ENCODE measurements at regions not wholly inside any gene's neighbourhood (a gene's known extent, or its start where the extent isn't known, plus 50 kb on each side); places are given as distances from the start of the nearest gene placed in this dataset.

- Histone ChIP-seq H3K27ac (no peak overlapping the region), H3K4me3 (no peak overlapping the region)
Observed at GRCh38 chr2:193935114-193935513, 1721.9 kb upstream of the SLC39A10 start.

DNA sequence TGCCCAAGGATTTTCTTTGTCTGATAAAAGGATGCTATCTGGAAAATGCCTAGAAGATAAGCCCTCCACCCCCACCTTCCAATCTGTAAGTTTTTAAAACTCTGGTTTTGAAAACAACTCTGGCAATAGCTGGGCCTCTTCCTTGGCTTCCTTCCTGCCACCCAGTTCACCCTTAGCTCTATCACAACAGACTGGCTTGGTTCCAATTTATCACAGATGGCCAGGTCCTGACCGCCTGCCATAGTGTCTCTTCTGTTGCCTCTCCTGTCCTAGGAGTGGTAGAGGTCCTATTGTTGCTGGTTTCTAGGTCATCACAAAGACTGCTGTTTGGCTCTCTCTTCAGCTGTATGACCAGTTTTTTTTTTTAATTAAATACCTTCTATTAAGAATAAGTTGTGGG, 1727.9 kb upstream of the SLC39A10 start:
- Histone ChIP-seq H3K27ac (no peak overlapping the region), H3K4me3 (no peak overlapping the region), H3K27me3 (replicated peaks) (no peaks in the 10 kb centered on the region), H3K36me3 (no peaks in the 10 kb centered on the region), H3K9me3 (replicated peaks) (no peaks in the 10 kb centered on the region), H3K4me1 (replicated peaks) (no peaks in the 10 kb centered on the region)
- DNase-seq (ENCODE audit: low read depth in 1 of 2, low spot score in 2 of 2): no peak

More at GRCh38 chr2:193935114-193935513, 1721.9 kb upstream of the SLC39A10 start:
- no peaks in the 10 kb centered on the region for H3K27me3 ChIP-seq (replicated peaks)
- no peaks in the 10 kb centered on the region for H3K36me3 ChIP-seq
- DNase-seq (ENCODE audit: low read depth in 1 of 2, low spot score in 2 of 2): no peak
- H3K9me3 ChIP-seq (replicated peaks): no peaks in the 10 kb centered on the region
- H3K4me1 ChIP-seq (replicated peaks): no peaks in the 10 kb centered on the region

DNA sequence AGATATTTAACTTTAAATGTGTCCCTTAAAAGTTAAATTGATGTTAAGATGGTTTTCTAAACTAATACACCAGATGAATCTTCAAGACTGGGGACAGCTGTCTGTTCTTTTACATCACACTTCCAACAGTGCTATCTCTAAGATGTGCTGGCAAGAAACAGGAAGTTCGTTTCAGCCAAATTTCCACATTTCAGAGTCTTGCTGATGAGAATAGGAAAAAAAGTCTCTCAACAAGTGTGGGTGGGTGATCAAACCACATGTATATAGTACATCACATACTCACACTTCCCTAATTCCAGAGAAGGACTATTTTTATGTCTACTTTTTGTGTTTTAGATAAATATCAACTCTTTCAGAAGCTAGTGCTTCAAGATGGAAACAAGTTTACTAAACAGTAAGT, 1712.8 kb upstream of the TMEFF2 start:
- H3K4me3 ChIP-seq: no peak overlapping the region
- no peak overlapping the region for H3K27ac ChIP-seq
- H3K9me3 ChIP-seq (replicated peaks): no peaks in the 10 kb centered on the region; the same call in 1 of the 2 replicates
- no peaks in the 10 kb centered on the region for H3K36me3 ChIP-seq
- H3K4me1 ChIP-seq (replicated peaks): no peaks in the 10 kb centered on the region
- no peak for DNase-seq (ENCODE audit: low read depth in 1 of 2, low spot score in 2 of 2)
- no peaks in the 10 kb centered on the region for H3K27me3 ChIP-seq (replicated peaks)

DNA sequence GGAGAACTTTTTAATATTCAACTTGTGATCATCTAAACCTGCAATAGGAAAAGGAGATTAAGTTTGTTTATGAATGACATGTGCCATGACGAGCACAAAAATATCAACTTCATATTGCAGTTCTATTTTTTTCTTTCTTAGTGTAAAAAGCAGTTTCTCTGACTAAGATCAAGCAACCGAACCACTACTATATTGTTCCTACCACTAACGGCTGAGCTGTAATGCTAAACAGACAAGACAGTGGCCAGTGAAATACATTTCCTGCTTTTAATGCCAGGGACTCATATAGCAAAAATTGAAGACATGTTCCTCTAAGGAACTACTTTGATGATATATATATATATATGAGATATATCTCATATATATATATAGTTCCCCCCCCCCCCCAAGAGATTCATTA, 1705.6 kb upstream of the TMEFF2 start:
- H3K27ac ChIP-seq: no peak overlapping the region
- H3K9me3 ChIP-seq (replicated peaks): no peaks in the 10 kb centered on the region
- no peaks in the 10 kb centered on the region for H3K36me3 ChIP-seq
- no peak overlapping the region for H3K4me3 ChIP-seq
- DNase-seq (ENCODE audit: low read depth in 1 of 2, low spot score in 2 of 2): no peak
- no peaks in the 10 kb centered on the region for H3K27me3 ChIP-seq (replicated peaks)
- no peaks in the 10 kb centered on the region for H3K4me1 ChIP-seq (replicated peaks)

DNA sequence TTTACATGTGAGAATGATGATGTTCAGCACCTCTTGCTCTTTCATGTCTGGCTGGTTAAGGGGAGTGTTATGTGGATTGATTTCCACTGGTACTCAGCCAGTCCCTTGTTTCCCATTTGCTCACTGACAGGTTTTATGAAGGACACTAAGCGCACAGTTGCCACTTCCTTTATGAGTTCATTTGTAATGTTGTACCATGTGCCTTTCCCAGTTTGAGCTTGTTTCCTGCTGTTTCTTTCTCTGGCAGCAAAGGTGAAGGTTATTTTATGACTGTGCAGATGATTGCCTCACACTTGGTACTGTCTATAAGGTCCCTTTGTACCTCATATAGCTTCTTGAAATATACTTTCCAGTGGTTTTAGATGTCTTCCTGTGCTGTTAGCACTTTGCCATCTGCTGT, 1700.5 kb upstream of the TMEFF2 start:
- H3K4me1 ChIP-seq (replicated peaks): no peaks in the 10 kb centered on the region

DNA sequence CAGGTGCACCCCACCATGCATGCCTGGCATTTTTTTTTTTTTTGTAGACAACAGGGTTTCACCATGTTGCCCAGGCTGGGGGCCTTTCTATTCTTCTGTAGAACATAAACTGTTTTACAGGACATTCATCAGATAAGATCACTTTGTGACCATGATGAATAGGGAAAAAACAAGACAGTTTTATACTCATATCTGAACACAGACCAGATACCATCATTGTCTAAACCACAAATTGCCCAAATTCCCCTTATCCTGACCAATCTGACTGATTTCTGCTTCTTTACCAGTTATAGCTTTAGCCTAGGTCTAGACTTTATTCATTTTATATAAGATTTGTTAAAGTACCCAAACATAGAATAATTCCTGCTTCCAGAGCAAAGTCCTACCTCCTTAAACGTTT, 1699.3 kb upstream of the TMEFF2 start:
- DNase-seq (ENCODE audit: low read depth in 1 of 2, low spot score in 2 of 2): no peak
- Histone ChIP-seq H3K36me3 (no peaks in the 10 kb centered on the region), H3K4me1 (replicated peaks) (no peaks in the 10 kb centered on the region), H3K9me3 (replicated peaks) (no peaks in the 10 kb centered on the region), H3K27ac (no peak overlapping the region), H3K27me3 (replicated peaks) (no peaks in the 10 kb centered on the region), H3K4me3 (no peak overlapping the region)

More for the DNA sequence above, 1700.5 kb upstream of the TMEFF2 start:
- no peaks in the 10 kb centered on the region for H3K9me3 ChIP-seq (replicated peaks)
- no peaks in the 10 kb centered on the region for H3K27me3 ChIP-seq (replicated peaks)
- DNase-seq (ENCODE audit: low read depth in 1 of 2, low spot score in 2 of 2): no peak
- H3K27ac ChIP-seq: no peak overlapping the region
- H3K4me3 ChIP-seq: no peak overlapping the region
- no peaks in the 10 kb centered on the region for H3K36me3 ChIP-seq

- DNase-seq (ENCODE audit: low read depth in 1 of 2, low spot score in 2 of 2): no peak
- no peaks in the 10 kb centered on the region for H3K36me3 ChIP-seq
Observed at GRCh38 chr2:193891023-193891422, 1696.3 kb upstream of the TMEFF2 start.

DNA sequence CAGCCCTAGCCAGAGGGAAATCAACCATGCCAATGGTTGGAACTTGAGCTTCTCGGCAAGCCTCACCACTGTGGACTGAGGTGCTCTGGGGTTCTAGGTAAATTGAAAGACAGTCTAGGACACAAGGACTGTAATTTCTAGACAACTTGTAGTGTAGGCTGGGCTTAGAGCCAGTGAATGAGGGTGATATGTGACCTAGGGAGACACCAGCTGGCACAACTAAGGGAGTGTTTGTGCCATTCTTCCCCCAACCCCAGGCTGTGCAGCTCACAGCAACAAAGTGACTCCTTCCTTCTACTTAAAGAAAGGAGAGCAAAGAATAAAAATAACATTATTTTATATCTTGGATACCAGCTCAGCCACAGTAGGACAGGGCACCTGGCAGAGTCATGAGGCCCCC, 1690.7 kb upstream of the TMEFF2 start:
- DNase-seq (ENCODE audit: low read depth in 1 of 2, low spot score in 2 of 2): no peak
- H3K36me3 ChIP-seq: no peaks in the 10 kb centered on the region
- no peak overlapping the region for H3K4me3 ChIP-seq
- H3K27me3 ChIP-seq (replicated peaks): no peaks in the 10 kb centered on the region
- H3K4me1 ChIP-seq (replicated peaks): no peaks in the 10 kb centered on the region
- H3K9me3 ChIP-seq (replicated peaks): peaks cover 3% of the 10 kb centered on the region; the same call in 1 of the 2 replicates
- H3K27ac ChIP-seq: no peak overlapping the region

More at GRCh38 chr2:193891023-193891422, 1696.3 kb upstream of the TMEFF2 start:
- no peaks in the 10 kb centered on the region for H3K27me3 ChIP-seq (replicated peaks)
- H3K9me3 ChIP-seq (replicated peaks): no peaks in the 10 kb centered on the region
- no peak overlapping the region for H3K27ac ChIP-seq
- H3K4me1 ChIP-seq (replicated peaks): no peaks in the 10 kb centered on the region
- H3K4me3 ChIP-seq: no peak overlapping the region

- Histone ChIP-seq H3K36me3 (no peaks in the 10 kb centered on the region), H3K27me3 (replicated peaks) (no peaks in the 10 kb centered on the region), H3K27ac (no peak overlapping the region), H3K4me1 (replicated peaks) (no peaks in the 10 kb centered on the region), H3K9me3 (replicated peaks) (peaks cover 3% of the 10 kb centered on the region; the same call in 1 of the 2 replicates), H3K4me3 (no peak overlapping the region)
- DNase-seq (ENCODE audit: low read depth in 1 of 2, low spot score in 2 of 2): no peak
Observed at GRCh38 chr2:193883820-193884219, 1689.1 kb upstream of the TMEFF2 start.

- no peaks in the 10 kb centered on the region; the same call in 1 of the 2 replicates for H3K9me3 ChIP-seq (replicated peaks)
- no peaks in the 10 kb centered on the region for H3K4me1 ChIP-seq (replicated peaks)
- no peaks in the 10 kb centered on the region for H3K27me3 ChIP-seq (replicated peaks)
- no peak overlapping the region for H3K4me3 ChIP-seq
- no peak for DNase-seq (ENCODE audit: low read depth in 1 of 2, low spot score in 2 of 2)
- no peak overlapping the region for H3K27ac ChIP-seq
- no peaks in the 10 kb centered on the region for H3K36me3 ChIP-seq
Observed at GRCh38 chr2:193876980-193877379, 1682.2 kb upstream of the TMEFF2 start.

- no peak for DNase-seq (ENCODE audit: low read depth in 1 of 2, low spot score in 2 of 2)
- H3K36me3 ChIP-seq: no peaks in the 10 kb centered on the region
- H3K9me3 ChIP-seq (replicated peaks): no peaks in the 10 kb centered on the region; the same call in 1 of the 2 replicates
- no peak overlapping the region for H3K27ac ChIP-seq
- H3K4me3 ChIP-seq: no peak overlapping the region
- H3K4me1 ChIP-seq (replicated peaks): no peaks in the 10 kb centered on the region
- H3K27me3 ChIP-seq (replicated peaks): no peaks in the 10 kb centered on the region
Observed at GRCh38 chr2:193869564-193869963, 1674.8 kb upstream of the TMEFF2 start.

GRCh38 chr2:193868833-193869232, 1674.1 kb upstream of the TMEFF2 start:
- no peak for DNase-seq (ENCODE audit: low read depth in 1 of 2, low spot score in 2 of 2)
- Histone ChIP-seq H3K4me1 (replicated peaks) (no peaks in the 10 kb centered on the region), H3K9me3 (replicated peaks) (no peaks in the 10 kb centered on the region; the same call in 1 of the 2 replicates), H3K4me3 (no peak overlapping the region), H3K27ac (no peak overlapping the region), H3K27me3 (replicated peaks) (no peaks in the 10 kb centered on the region), H3K36me3 (no peaks in the 10 kb centered on the region)

DNA sequence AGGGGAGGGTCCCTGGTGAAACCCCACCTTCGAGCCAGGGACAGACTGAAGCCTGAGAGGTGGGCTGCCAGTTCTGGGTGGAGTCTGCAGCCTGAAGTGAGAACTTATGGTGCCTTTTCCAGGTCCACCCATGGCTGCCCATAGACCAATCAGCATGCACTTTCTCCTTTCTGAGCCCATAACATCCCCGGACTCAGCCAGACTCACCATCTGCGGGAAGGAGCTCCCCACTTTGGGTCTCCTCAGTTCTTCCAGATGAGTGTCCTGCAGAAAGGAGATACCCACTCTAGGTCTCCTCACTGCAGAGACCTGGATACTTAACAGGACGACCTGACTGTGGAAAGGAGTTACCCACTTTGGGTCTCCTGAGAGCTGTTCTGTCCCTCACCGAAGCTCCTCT, 1673.4 kb upstream of the TMEFF2 start:
- Histone ChIP-seq H3K36me3 (no peaks in the 10 kb centered on the region), H3K4me3 (no peak overlapping the region), H3K9me3 (replicated peaks) (no peaks in the 10 kb centered on the region; the same call in 1 of the 2 replicates)

DNA sequence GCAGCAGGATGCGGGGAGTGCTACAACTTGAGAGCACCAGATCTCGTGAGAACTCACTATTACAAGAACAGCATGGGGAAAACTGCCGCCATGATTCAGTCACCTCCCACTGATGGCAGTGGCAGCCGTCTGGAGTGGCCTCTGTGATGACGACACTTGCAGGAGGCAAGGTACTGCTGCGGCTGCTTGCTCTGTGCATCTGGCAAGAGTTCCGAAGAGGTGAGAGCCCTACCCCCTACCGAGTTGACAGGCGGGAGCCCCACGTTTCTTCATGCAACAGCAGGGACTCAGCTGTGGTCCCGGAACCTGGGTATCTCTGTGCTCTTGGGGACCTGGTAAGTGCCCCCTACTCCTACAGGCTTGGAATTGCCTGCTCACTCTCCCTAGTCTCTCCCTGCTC, 1672.7 kb upstream of the TMEFF2 start:
- DNase-seq (ENCODE audit: low read depth in 1 of 2, low spot score in 2 of 2): no peak
- no peaks in the 10 kb centered on the region for H3K36me3 ChIP-seq
- no peaks in the 10 kb centered on the region for H3K27me3 ChIP-seq (replicated peaks)
- no peak overlapping the region for H3K4me3 ChIP-seq
- H3K4me1 ChIP-seq (replicated peaks): no peaks in the 10 kb centered on the region
- no peak overlapping the region for H3K27ac ChIP-seq
- H3K9me3 ChIP-seq (replicated peaks): no peaks in the 10 kb centered on the region

More for the DNA sequence above, 1673.4 kb upstream of the TMEFF2 start:
- Histone ChIP-seq H3K27me3 (replicated peaks) (no peaks in the 10 kb centered on the region), H3K27ac (no peak overlapping the region), H3K4me1 (replicated peaks) (no peaks in the 10 kb centered on the region)
- no peak for DNase-seq (ENCODE audit: low read depth in 1 of 2, low spot score in 2 of 2)

DNA sequence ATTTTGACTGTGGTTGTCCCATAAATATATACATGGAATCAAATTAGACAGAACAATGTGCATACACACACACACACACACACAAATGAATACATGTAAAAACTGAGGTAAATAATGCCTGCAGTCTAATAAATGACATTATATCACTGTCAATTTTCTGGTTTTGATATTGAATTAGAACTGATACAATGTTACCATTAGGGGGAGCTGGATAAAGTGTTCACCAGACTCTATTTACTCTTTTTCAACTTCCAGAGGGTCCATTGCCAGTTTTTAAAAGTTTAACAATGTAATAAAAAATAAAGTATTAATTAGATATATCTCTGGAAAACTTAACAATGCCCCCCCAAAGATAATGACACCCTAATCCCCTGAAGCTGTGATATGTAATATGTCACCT, 1666.8 kb upstream of the TMEFF2 start:
- Histone ChIP-seq H3K27me3 (replicated peaks) (no peaks in the 10 kb centered on the region), H3K4me1 (replicated peaks) (no peaks in the 10 kb centered on the region)

More for the DNA sequence above, 1666.8 kb upstream of the TMEFF2 start:
- no peak overlapping the region for H3K4me3 ChIP-seq
- no peaks in the 10 kb centered on the region for H3K9me3 ChIP-seq (replicated peaks)
- no peak for DNase-seq (ENCODE audit: low read depth in 1 of 2, low spot score in 2 of 2)
- no peaks in the 10 kb centered on the region for H3K36me3 ChIP-seq
- no peak overlapping the region for H3K27ac ChIP-seq

Data from SJSA1 (cell line).